Gastroesophageal sphincter (tissue), 3 donors: ENCODE measurements at regions not wholly inside any gene's neighbourhood (a gene's known extent, or its start where the extent isn't known, plus 50 kb on each side); places are given as distances from the start of the nearest gene placed in this dataset.

Experiments
- EP300 ChIP-seq: sonication (generic); formaldehyde crosslinking; IDR thresholded peaks from one replicate; pipeline ENCODE4 v1.6.1; 2017; ENCODE audit warnings: antibody characterized with exemption, mild to moderate bottlenecking
- POLR2A ChIP-seq, 2 donors: fragments of 450-650 bp; IDR thresholded peaks; one replicate each; pipeline ENCODE4 v1.6.1; 2017; ENCODE audit warnings: antibody characterized with exemption in 2 of 2, mild to moderate bottlenecking in 2 of 2, moderate library complexity in 1 of 2
- POLR2AphosphoS5 ChIP-seq: sonication (generic); formaldehyde crosslinking; IDR thresholded peaks from one replicate; pipeline ENCODE4 v1.6.1; 2017; ENCODE audit warnings: antibody characterized with exemption
- TF ChIP-seq, protein P1 (sequence below), 4 experiments: fragments of 200-600 bp in 2 of 4; fragments of 450-650 bp in 2 of 4; sonication (generic) in 1 of 4; IDR thresholded peaks; one replicate each; pipeline ENCODE4 v1.5.1; 2017 to 2019; ENCODE audit warnings: antibody characterized with exemption in 4 of 4, mild to moderate bottlenecking in 2 of 4, moderate library complexity in 2 of 4

DNA sequence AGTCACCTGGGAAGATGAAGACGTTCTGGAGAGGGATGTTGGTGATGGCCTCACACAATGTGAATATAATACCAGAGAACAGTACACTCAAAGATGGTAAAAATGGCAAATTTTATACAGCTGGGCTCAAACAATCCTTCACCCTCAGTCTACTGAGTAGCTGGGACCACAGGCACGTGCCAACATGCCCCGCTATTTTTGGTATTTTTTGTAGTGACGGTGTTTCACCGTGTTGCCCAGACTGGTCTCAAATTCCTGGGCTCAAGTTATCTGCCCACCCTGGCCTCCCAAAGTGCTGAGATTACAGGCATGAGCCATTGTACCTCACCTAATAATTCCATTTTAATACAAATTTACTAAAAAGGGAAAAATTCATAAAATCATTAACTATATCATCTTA, 280.3 kb upstream of the HSFY2 start:
- TF ChIP-seq, protein P1, sequence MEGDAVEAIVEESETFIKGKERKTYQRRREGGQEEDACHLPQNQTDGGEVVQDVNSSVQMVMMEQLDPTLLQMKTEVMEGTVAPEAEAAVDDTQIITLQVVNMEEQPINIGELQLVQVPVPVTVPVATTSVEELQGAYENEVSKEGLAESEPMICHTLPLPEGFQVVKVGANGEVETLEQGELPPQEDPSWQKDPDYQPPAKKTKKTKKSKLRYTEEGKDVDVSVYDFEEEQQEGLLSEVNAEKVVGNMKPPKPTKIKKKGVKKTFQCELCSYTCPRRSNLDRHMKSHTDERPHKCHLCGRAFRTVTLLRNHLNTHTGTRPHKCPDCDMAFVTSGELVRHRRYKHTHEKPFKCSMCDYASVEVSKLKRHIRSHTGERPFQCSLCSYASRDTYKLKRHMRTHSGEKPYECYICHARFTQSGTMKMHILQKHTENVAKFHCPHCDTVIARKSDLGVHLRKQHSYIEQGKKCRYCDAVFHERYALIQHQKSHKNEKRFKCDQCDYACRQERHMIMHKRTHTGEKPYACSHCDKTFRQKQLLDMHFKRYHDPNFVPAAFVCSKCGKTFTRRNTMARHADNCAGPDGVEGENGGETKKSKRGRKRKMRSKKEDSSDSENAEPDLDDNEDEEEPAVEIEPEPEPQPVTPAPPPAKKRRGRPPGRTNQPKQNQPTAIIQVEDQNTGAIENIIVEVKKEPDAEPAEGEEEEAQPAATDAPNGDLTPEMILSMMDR (IDR thresholded peaks at IDR 0.05), result no peak
- TF ChIP-seq POLR2A (IDR thresholded peaks at IDR 0.05) (no peak), POLR2AphosphoS5 (no peak), EP300 (no peak)
